Neural progenitor cell (in vitro differentiated cells): ENCODE measurements at regions not wholly inside any gene's neighbourhood (a gene's known extent, or its start where the extent isn't known, plus 50 kb on each side); places are given as distances from the start of the nearest gene placed in this dataset.

ENCODE experiments used
- EZH2 ChIP-seq: fragments of 200-600 bp; sonication (generic); IDR thresholded peaks from 2 replicates; pipeline ENCODE4 v1.6.1; 2017; ENCODE audit warnings: antibody characterized with exemption, mild to moderate bottlenecking, moderate library complexity
- EZH2phosphoT487 ChIP-seq: fragments of 200-600 bp; sonication (generic); IDR thresholded peaks from 2 replicates; pipeline ENCODE4 v1.6.1; 2017; ENCODE audit warnings: antibody characterized with exemption

DNA sequence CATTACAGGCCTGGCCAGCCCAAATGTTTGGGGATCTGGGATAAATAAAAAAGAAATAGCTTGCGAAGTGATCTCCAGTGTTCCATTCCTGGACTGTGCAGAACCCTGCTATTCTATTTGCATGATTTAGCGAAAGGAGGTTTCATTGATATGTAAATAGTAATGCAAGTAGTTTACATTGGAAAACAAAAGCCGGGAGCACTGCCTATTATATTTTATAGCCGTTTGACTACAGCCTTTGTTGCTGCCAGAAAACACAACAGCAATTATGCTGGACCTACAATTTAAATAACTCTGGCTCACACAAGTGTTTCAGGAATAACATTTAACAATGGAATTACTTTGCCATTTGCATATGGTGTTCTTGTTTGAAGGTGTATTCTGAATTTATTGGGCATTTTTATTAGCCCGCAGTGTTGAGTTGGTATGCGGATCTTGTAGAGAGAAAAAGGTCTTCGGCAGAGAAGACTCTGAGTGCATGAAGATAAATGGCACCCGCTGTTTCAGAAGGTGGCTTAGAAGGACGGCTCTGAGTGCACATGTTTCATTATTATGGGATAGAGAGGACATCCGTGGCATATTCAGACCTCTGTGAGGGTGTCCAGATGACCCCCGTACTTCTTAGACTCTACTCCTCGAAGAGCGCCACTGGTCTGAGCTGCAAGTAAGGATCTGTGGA, 315.0 kb downstream of the BRD1 start:
- TF ChIP-seq EZH2phosphoT487 (no peak), EZH2 (no peak)
